ENCODE measurements at regions not wholly inside any gene's neighbourhood (a gene's known extent, or its start where the extent isn't known, plus 50 kb on each side); places are given as distances from the start of the nearest gene placed in this dataset.

- ChIA-PET POLR2A (ENCODE audit: low non-redundant PET) (no interaction called here), CTCF (no interaction called here)
- H3K27ac ChIP-seq, result no peak overlapping the region
- TF ChIP-seq CTCF (conservative IDR thresholded peaks at IDR 0.05; ENCODE audit: low read depth), result no peak
- no peak for DNase-seq (ENCODE audit: low spot score)
Measured at GRCh38 chr5:61267116-61267515, 64.9 kb upstream of the ZSWIM6 start.

- TF ChIP-seq CTCF (conservative IDR thresholded peaks at IDR 0.05; ENCODE audit: low read depth), result no peak
- no peak overlapping the region for H3K27ac ChIP-seq
- POLR2A ChIA-PET (ENCODE audit: low non-redundant PET), result no interaction called here
- CTCF ChIA-PET, result no interaction called here
- DNase-seq (ENCODE audit: low spot score), result no peak
Measured at GRCh38 chr5:61268871-61269270, 63.2 kb upstream of the ZSWIM6 start.

- no peak overlapping the region for H3K27ac ChIP-seq
- TF ChIP-seq CTCF (conservative IDR thresholded peaks at IDR 0.05; ENCODE audit: low read depth), result no peak
- CTCF ChIA-PET, result no interaction called here
- no peak for DNase-seq (ENCODE audit: low spot score)
- POLR2A ChIA-PET (ENCODE audit: low non-redundant PET), result no interaction called here
Measured at GRCh38 chr5:61270510-61271165, 61.4 kb upstream of the ZSWIM6 start.

- H3K27ac ChIP-seq, result no peak overlapping the region
- ChIA-PET POLR2A (ENCODE audit: low non-redundant PET) (no interaction called here), CTCF (no interaction called here)
- no peak for DNase-seq (ENCODE audit: low spot score)
- no peak for TF ChIP-seq CTCF (conservative IDR thresholded peaks at IDR 0.05; ENCODE audit: low read depth)
Measured at GRCh38 chr5:61272688-61273087, 59.4 kb upstream of the ZSWIM6 start.

DNA sequence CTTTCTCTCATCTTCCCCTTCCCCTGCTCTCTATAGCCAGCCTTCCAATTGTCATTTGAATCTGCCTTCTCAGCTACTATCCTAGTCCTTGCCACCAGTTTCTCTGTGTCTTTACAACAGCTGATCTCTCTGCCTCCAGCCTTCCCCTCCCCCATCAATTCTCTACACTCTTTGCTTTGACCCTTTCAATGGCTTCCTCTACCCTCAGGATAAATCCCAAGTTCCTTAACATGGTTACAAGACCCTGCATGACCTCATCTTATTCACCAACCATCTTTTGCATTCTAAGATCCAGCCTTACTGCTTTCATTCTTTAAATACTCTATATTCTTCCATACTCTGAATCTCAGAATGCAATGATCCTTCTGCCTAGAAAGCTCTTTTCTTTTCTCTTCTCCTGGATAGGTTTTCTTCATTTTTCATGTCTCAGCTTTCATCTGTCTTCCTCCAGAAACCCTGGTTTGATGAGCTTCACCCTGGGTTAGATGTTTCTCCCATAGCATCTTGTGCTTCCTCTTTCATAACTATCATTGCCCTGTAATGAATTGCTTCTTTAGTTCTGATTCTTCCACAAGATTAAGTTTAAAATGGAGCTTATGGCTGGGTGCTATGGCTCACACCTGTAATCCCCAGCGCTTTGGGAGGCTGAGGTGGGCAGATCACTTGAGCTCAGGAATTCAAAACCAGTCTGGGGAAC is 58.6 kb upstream of the ZSWIM6 start:
- TF ChIP-seq CTCF (conservative IDR thresholded peaks at IDR 0.05; ENCODE audit: low read depth), result no peak
- ChIA-PET POLR2A (ENCODE audit: low non-redundant PET) (no interaction called here), CTCF (interaction anchor here (0.5 to 0.6 kb wide), 2 partner anchors 312 to 1600 kb away, joined by 3 read pairs; no protein-coding TSS in a partner anchor)
- H3K27ac ChIP-seq, result no peak overlapping the region
- no peak for DNase-seq (ENCODE audit: low spot score)

- no peak for TF ChIP-seq CTCF (conservative IDR thresholded peaks at IDR 0.05; ENCODE audit: low read depth)
- ChIA-PET POLR2A (ENCODE audit: low non-redundant PET) (no interaction called here), CTCF (no interaction called here)
- DNase-seq (ENCODE audit: low spot score), result no peak
- no peak overlapping the region for H3K27ac ChIP-seq
Measured at GRCh38 chr5:61274511-61274911, 57.5 kb upstream of the ZSWIM6 start.
